ENCODE measurements at regions not wholly inside any gene's neighbourhood (a gene's known extent, or its start where the extent isn't known, plus 50 kb on each side); places are given as distances from the start of the nearest gene placed in this dataset.
A peak's percentile ranks its signal among the peaks of the same experiment; 100 is the strongest.
"Not testable (repeated sequence)": the region's sequence is repeated elsewhere in the genome, so short reads cannot be mapped to it uniquely, and the experiment has no call there.

GRCh38 chr3:32042867-32043266 is 61.3 kb downstream of the ZNF860 start:
- not testable (repeated sequence) for DNase-seq

DNA sequence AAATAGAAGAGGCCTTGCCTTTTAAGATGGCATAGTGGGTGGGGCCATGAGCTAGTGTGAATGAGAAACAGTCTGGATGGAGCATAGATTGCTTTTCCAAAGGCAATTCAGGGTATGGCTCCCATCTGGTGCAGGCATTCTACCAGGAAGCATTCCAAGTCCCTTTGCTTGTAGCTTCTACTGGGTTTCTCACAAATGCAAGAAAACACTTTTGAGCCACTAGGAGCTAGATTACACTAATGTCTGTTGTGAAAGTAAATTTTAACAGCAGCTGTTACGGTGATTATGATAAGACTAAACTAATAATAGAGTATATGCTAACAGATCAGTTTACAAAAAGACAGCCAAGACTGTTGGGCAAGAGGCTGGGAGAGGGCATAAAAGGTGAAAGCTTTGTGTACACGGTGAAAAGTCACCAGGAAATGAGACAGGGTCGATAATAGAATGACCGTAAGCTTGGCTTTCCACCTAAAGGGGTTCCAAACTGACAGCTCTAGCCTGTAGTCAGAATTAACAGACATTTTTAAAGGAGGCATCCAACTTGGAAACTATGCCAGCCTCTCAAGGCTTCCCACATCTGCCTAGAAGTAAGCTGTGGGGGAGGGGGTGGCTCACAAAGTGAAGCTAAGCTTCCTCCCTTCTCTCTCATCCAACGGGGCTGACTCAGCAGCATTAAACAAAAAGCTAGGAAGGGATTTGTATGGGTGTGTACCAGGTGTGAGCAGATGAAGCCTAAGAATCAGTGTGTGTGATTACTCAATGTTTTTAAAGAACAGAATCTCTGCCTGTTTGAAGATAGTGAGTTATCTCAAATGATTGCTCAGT is 61.1 kb upstream of the GPD1L start:
- DNase-seq = peak; percentile 53

DNA sequence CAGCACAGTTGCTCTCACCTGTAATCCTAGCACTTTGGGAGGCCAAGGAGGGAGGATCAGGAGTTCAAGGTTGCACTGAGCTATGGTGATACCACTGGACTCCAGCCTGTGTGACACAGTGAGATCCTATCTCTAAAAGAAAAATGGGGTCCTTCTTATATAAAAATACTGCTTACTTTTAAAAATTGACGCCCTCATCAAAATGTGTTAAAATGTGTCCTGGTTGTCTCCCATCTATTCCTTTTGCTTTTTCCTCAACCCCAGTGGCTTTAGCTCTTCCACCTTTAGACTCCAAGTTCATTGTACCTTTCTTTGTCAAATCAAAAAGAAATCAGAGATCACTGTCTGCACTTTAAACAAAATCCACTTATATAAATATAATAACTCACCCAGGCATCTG is 60.3 kb upstream of the GPD1L start:
- no peak for DNase-seq

- no peak for DNase-seq
Measured at GRCh38 chr3:32048487-32049182, 57.8 kb upstream of the GPD1L start.

GRCh38 chr3:32049916-32050315 is 56.5 kb upstream of the GPD1L start:
- no peak for DNase-seq

GRCh38 chr3:32052230-32052629 is 54.2 kb upstream of the GPD1L start:
- DNase-seq = not testable (repeated sequence)

DNA sequence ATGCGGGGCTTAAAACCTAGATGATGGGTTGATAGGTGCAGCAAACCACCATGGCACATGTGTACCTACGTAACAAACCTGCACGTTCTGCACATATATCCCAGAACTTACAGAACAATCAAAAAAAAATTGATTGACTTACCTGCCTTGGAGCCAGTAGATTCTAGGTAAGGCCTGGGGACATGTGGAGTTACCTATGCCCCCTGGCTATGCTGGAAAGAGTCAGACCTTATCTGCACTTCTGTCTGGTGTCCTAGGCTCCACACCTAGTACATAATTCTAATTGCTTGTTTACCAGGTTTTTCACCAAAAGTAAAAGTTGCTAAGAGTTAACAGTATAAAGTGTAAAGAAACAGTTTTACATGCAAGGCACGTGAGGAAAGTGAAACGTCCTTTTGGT is 53.6 kb upstream of the GPD1L start:
- not testable (repeated sequence) for DNase-seq

- DNase-seq = no peak
Measured at GRCh38 chr3:32056559-32057290, 49.7 kb upstream of the GPD1L start.
